ENCODE measurements at regions not wholly inside any gene's neighbourhood (a gene's known extent, or its start where the extent isn't known, plus 50 kb on each side); places are given as distances from the start of the nearest gene placed in this dataset.

DNA sequence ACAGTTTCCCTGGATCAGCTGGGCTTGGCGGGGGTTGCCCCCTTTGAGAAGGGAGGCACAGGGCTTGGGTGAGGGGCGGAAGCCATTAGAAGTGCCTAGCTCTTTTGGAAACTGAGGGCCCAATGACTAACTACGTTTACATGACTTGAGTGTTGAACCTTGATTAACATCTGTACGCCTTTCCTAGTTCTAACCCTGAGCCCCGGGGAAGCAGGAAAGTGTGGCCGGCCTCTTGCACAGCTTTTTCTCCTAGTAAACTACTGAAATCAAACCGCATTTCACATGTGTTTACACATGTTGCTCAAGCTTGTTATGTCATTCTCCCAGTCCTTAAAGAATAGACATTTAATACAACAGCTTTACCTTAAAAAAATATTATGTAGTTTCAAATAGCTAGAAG lies 1356.4 kb upstream of the TMEM132C start:
- Mint-ChIP-seq H3K4me1 (no peaks in the 10 kb centered on the region), H3K27ac (no peak overlapping the region), H3K4me3 (no peak overlapping the region), H3K27me3 (no peaks in the 10 kb centered on the region), H3K9me3 (ENCODE audit: insufficient read depth) (peaks cover 4% of the 10 kb centered on the region)
- Histone ChIP-seq H3K9me3 (ENCODE audit: control extremely low read depth in 1 of 3, control insufficient read depth in 2 of 3, insufficient read depth in 1 of 3, low read length in 2 of 3) (no peaks in the 10 kb centered on the region), H3K27ac (ENCODE audit: low read length in 2 of 2) (no peak overlapping the region), H4K20me1 (ENCODE audit: control insufficient read depth, insufficient read depth, low read length, poor library complexity, severe bottlenecking) (no peaks in the 10 kb centered on the region), H3K79me2 (ENCODE audit: control insufficient read depth, insufficient read depth, low read length) (no peaks in the 10 kb centered on the region), H3K9ac (ENCODE audit: low read length) (no peak overlapping the region), H3K4me3 (ENCODE audit: control extremely low read depth in 1 of 5, extremely low read depth in 1 of 5, insufficient read depth in 1 of 5, low read depth in 2 of 5, low read length in 4 of 5) (no peak overlapping the region), H3K36me3 (replicated peaks in 1 of 2; ENCODE audit: control extremely low read depth in 1 of 2, control insufficient read depth in 1 of 2, extremely low read depth in 1 of 2, insufficient read depth in 2 of 2, low read length in 1 of 2) (no peaks in the 10 kb centered on the region), H3K4me2 (replicated peaks; ENCODE audit: low read depth, low read length, poor library complexity, severe bottlenecking) (no peak overlapping the region), H3K4me1 (ENCODE audit: control insufficient read depth in 2 of 2, insufficient read depth in 2 of 2, low read length in 2 of 2) (no peaks in the 10 kb centered on the region), H2AFZ (ENCODE audit: insufficient read depth, low read depth, low read length, poor library complexity, severe bottlenecking) (no peak overlapping the region), H3K27me3 (replicated peaks in 1 of 4; ENCODE audit: control extremely low read depth in 1 of 4, control insufficient read depth in 3 of 4, insufficient read depth in 4 of 4, low read length in 3 of 4) (no peaks in the 10 kb centered on the region)
- TF ChIP-seq, protein P1, sequence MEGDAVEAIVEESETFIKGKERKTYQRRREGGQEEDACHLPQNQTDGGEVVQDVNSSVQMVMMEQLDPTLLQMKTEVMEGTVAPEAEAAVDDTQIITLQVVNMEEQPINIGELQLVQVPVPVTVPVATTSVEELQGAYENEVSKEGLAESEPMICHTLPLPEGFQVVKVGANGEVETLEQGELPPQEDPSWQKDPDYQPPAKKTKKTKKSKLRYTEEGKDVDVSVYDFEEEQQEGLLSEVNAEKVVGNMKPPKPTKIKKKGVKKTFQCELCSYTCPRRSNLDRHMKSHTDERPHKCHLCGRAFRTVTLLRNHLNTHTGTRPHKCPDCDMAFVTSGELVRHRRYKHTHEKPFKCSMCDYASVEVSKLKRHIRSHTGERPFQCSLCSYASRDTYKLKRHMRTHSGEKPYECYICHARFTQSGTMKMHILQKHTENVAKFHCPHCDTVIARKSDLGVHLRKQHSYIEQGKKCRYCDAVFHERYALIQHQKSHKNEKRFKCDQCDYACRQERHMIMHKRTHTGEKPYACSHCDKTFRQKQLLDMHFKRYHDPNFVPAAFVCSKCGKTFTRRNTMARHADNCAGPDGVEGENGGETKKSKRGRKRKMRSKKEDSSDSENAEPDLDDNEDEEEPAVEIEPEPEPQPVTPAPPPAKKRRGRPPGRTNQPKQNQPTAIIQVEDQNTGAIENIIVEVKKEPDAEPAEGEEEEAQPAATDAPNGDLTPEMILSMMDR (IDR thresholded peaks at IDR 0.05) = no peak
- TF ChIP-seq EZH2 (IDR thresholded peaks at IDR 0.05; ENCODE audit: borderline replicate concordance, insufficient read depth, low read depth, low read length, poor library complexity, severe bottlenecking) = no peak
- ATAC-seq (ENCODE audit: low read depth) (no peak), DNase-seq (no peak)
- 86% methylated on average over 4 of the region's 7 CpGs for WGBS (ENCODE audit: insufficient coverage)
- CTCF ChIA-PET = no interaction called here
- intact Hi-C loops (cut with micrococcal nuclease) = no loop called here
- POLR2A ChIA-PET = no interaction called here

DNA sequence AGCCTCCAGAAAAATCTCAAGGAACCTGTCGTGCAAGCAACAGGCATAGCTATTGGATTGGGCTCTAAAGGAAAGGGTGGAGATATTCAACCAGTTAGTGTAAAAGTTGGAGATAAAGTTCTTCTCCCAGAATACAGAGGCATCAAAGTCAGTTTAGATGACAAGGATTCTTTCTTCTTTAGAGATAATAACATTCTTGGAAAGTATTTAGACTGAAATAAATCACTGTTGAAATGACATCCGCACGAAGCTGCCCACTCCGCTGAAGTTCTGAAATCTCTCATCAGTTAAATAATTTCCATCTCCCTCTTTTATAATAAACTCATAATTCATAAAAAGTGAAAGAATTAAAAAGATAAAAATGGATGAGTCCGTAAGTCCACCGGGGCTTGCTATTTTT lies 1354.9 kb upstream of the TMEM132C start:
- Histone ChIP-seq H3K9ac (ENCODE audit: low read length) (no peak overlapping the region), H3K36me3 (replicated peaks in 1 of 2; ENCODE audit: control extremely low read depth in 1 of 2, control insufficient read depth in 1 of 2, extremely low read depth in 1 of 2, insufficient read depth in 2 of 2, low read length in 1 of 2) (no peaks in the 10 kb centered on the region), H3K27ac (ENCODE audit: low read length in 2 of 2) (no peak overlapping the region), H2AFZ (ENCODE audit: insufficient read depth, low read depth, low read length, poor library complexity, severe bottlenecking) (no peak overlapping the region), H3K4me2 (replicated peaks; ENCODE audit: low read depth, low read length, poor library complexity, severe bottlenecking) (no peak overlapping the region), H3K4me3 (ENCODE audit: control extremely low read depth in 1 of 5, extremely low read depth in 1 of 5, insufficient read depth in 1 of 5, low read depth in 2 of 5, low read length in 4 of 5) (no peak overlapping the region), H4K20me1 (ENCODE audit: control insufficient read depth, insufficient read depth, low read length, poor library complexity, severe bottlenecking) (no peaks in the 10 kb centered on the region), H3K27me3 (replicated peaks in 1 of 4; ENCODE audit: control extremely low read depth in 1 of 4, control insufficient read depth in 3 of 4, insufficient read depth in 4 of 4, low read length in 3 of 4) (no peaks in the 10 kb centered on the region), H3K9me3 (ENCODE audit: control extremely low read depth in 1 of 3, control insufficient read depth in 2 of 3, insufficient read depth in 1 of 3, low read length in 2 of 3) (no peaks in the 10 kb centered on the region), H3K4me1 (ENCODE audit: control insufficient read depth in 2 of 2, insufficient read depth in 2 of 2, low read length in 2 of 2) (no peaks in the 10 kb centered on the region), H3K79me2 (ENCODE audit: control insufficient read depth, insufficient read depth, low read length) (no peaks in the 10 kb centered on the region)
- H3K4me3 Mint-ChIP-seq = no peak overlapping the region
- no peak overlapping the region for H3K27ac Mint-ChIP-seq
- no peaks in the 10 kb centered on the region for H3K27me3 Mint-ChIP-seq
- CTCF ChIA-PET = no interaction called here
- WGBS (ENCODE audit: insufficient coverage) = 100% methylated on average over 2 of the region's 6 CpGs
- ATAC-seq (ENCODE audit: low read depth) (no peak), DNase-seq (no peak)
- no peaks in the 10 kb centered on the region for H3K9me3 Mint-ChIP-seq (ENCODE audit: insufficient read depth)
- intact Hi-C loops (cut with micrococcal nuclease) = no loop called here
- no peaks in the 10 kb centered on the region for H3K4me1 Mint-ChIP-seq
- POLR2A ChIA-PET = no interaction called here
- no peak for TF ChIP-seq EZH2 (IDR thresholded peaks at IDR 0.05; ENCODE audit: borderline replicate concordance, insufficient read depth, low read depth, low read length, poor library complexity, severe bottlenecking)
- TF ChIP-seq, protein P1 (IDR thresholded peaks at IDR 0.05) = no peak

Measured in B cell (primary cell).